Tibial nerve (tissue), 3 donors: ENCODE measurements at regions not wholly inside any gene's neighbourhood (a gene's known extent, or its start where the extent isn't known, plus 50 kb on each side); places are given as distances from the start of the nearest gene placed in this dataset.

ENCODE experiments used
- CTCF ChIP-seq, 5 experiments: fragments of 200-600 bp in 3 of 5; fragments of 450-650 bp in 2 of 5; sonication (generic) in 3 of 5; IDR thresholded peaks; one replicate each; pipeline ENCODE4 v1.5.1; 2016 to 2019; ENCODE audit warnings: antibody characterized with exemption in 5 of 5, mild to moderate bottlenecking in 3 of 5, moderate library complexity in 2 of 5
- POLR2A ChIP-seq, 2 donors: fragments of 450-650 bp; IDR thresholded peaks; one replicate each; pipeline ENCODE4 v1.6.1; 2017; ENCODE audit warnings: antibody characterized with exemption in 2 of 2, mild to moderate bottlenecking in 2 of 2, moderate library complexity in 2 of 2

- no peak for TF ChIP-seq CTCF (IDR thresholded peaks at IDR 0.05)
- TF ChIP-seq POLR2A (IDR thresholded peaks at IDR 0.05): no peak
Measured at GRCh38 chr16:86948046-86948445, 369.1 kb downstream of the C16orf95 start.
